Stomach (tissue), 4 donors: ENCODE measurements at regions not wholly inside any gene's neighbourhood (a gene's known extent, or its start where the extent isn't known, plus 50 kb on each side); places are given as distances from the start of the nearest gene placed in this dataset.

Source experiments
- CTCF ChIP-seq, 7 experiments: fragments of 450-650 bp in 4 of 7; fragments of 200-600 bp in 3 of 7; sonication (generic) in 3 of 7; IDR thresholded peaks; one replicate each; pipeline ENCODE4 v1.5.1; 2016 to 2019; ENCODE audit warnings: antibody characterized with exemption in 7 of 7, control low read depth in 2 of 7, mild to moderate bottlenecking in 1 of 7
- POLR2A ChIP-seq, 4 donors: fragments of 450-650 bp; IDR thresholded peaks; one replicate each; pipeline ENCODE4 v1.6.1; 2016; ENCODE audit warnings: antibody characterized with exemption in 4 of 4, control low read depth in 2 of 4, mild to moderate bottlenecking in 1 of 4, moderate library complexity in 1 of 4
- POLR2AphosphoS5 ChIP-seq, 3 donors: sonication (generic); formaldehyde crosslinking; IDR thresholded peaks; one replicate each; pipeline ENCODE4 v1.6.1; 2016; ENCODE audit warnings: antibody characterized with exemption in 3 of 3

- TF ChIP-seq POLR2A (IDR thresholded peaks at IDR 0.05): no peak
- TF ChIP-seq CTCF (IDR thresholded peaks at IDR 0.05): no peak
- no peak for TF ChIP-seq POLR2AphosphoS5 (IDR thresholded peaks at IDR 0.05)
Observed at GRCh38 chr11:86737230-86737629, 63.1 kb upstream of the PRSS23 start.
